ENCODE measurements at regions not wholly inside any gene's neighbourhood (a gene's known extent, or its start where the extent isn't known, plus 50 kb on each side); places are given as distances from the start of the nearest gene placed in this dataset.

DNA sequence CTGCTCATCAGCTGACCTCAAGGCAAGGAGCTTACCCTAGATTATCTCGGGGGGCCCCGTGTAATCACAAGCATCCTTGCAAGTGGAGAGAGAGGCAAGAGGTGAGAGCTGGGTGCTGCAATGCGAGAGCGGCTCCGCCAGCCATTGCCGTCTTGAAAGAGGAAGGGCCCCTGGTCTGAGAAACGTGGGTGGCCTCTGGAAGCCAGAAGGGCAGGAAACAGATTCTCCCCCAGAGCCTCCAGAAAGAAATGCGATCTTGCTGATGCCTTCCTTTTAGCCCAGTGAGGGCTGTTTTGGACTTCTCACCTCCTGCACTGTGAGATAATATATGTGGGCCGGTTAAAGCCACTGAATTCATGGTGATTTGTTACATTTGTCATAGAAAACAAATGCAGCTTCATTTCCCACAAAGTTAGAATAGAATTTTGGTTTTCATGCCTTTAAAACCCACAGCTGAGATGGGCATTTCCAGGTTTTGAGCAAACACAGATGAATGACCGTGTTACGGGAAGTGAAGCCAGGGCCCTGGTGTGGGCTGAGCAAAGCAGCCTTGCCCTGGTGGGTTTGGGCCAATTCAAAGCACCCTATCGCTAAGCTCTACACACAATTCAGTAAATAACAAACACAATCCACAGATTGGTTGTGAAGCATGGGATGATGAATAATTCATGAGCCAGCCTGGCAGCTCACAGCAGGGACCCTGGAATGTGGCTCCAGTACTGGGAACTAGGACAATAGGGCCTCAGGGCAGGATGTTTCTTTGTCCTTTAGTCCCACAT lies 319.9 kb upstream of the HS6ST1 start:
- TF ChIP-seq, protein P1, sequence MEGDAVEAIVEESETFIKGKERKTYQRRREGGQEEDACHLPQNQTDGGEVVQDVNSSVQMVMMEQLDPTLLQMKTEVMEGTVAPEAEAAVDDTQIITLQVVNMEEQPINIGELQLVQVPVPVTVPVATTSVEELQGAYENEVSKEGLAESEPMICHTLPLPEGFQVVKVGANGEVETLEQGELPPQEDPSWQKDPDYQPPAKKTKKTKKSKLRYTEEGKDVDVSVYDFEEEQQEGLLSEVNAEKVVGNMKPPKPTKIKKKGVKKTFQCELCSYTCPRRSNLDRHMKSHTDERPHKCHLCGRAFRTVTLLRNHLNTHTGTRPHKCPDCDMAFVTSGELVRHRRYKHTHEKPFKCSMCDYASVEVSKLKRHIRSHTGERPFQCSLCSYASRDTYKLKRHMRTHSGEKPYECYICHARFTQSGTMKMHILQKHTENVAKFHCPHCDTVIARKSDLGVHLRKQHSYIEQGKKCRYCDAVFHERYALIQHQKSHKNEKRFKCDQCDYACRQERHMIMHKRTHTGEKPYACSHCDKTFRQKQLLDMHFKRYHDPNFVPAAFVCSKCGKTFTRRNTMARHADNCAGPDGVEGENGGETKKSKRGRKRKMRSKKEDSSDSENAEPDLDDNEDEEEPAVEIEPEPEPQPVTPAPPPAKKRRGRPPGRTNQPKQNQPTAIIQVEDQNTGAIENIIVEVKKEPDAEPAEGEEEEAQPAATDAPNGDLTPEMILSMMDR (conservative IDR thresholded peaks at IDR 0.05; ENCODE audit: low read depth, low read length), result no peak
- no peak for TF ChIP-seq EZH2 (IDR thresholded peaks at IDR 0.05; ENCODE audit: borderline replicate concordance, low read depth, low read length, poor library complexity, severe bottlenecking)

All from A673 (cell line).